GM12878 (cell line): ENCODE measurements at regions not wholly inside any gene's neighbourhood (a gene's known extent, or its start where the extent isn't known, plus 50 kb on each side); places are given as distances from the start of the nearest gene placed in this dataset.

Experiments used
- CBX5 ChIP-seq: sonication (generic); IDR thresholded peaks from 2 replicates; pipeline ENCODE4 v1.6.1; 2016; ENCODE audit warnings: low read depth, moderate library complexity, mild to moderate bottlenecking, inconsistent platforms
- CHD2 ChIP-seq: IDR thresholded peaks from 2 replicates; pipeline ENCODE4 v1.6.1; 2011; ENCODE audit warnings: low read depth, low read length, improper control_type of control experiment, borderline replicate concordance
- CTCF ChIP-seq, 3 experiments: IDR thresholded peaks in 2 of 3; conservative IDR thresholded peaks in 1 of 3; 2 replicates each; pipeline ENCODE4 v1.5.1; 2011; ENCODE audit warnings: low read depth in 3 of 3, low read length in 3 of 3, mild to moderate bottlenecking in 3 of 3, control low read depth in 2 of 3, moderate library complexity in 2 of 3, inconsistent platforms in 1 of 3, mixed read lengths in 1 of 3; ENCODE audit not compliant: control insufficient read depth in 2 of 3, insufficient read depth in 1 of 3; ENCODE audit errors: extremely low read depth in 1 of 3
- EZH2 ChIP-seq: IDR thresholded peaks from 2 replicates; pipeline ENCODE4 v1.6.1; 2012; ENCODE audit warnings: low read depth, mild to moderate bottlenecking, control low read depth, inconsistent platforms, low read length, borderline replicate concordance; ENCODE audit not compliant: control insufficient read depth
- POLR2A ChIP-seq: IDR thresholded peaks from 2 replicates; pipeline ENCODE4 v1.6.1; 2011; ENCODE audit warnings: low read depth, mild to moderate bottlenecking, low read length
- ZBED1 ChIP-seq: IDR thresholded peaks from 2 replicates; pipeline ENCODE4 v1.6.1; 2016; ENCODE audit warnings: borderline replicate concordance
- TF ChIP-seq, protein P1 (sequence below): fragments of 450-650 bp; IDR thresholded peaks from 2 replicates; pipeline ENCODE4 v1.6.1; 2014; ENCODE audit warnings: mild to moderate bottlenecking

DNA sequence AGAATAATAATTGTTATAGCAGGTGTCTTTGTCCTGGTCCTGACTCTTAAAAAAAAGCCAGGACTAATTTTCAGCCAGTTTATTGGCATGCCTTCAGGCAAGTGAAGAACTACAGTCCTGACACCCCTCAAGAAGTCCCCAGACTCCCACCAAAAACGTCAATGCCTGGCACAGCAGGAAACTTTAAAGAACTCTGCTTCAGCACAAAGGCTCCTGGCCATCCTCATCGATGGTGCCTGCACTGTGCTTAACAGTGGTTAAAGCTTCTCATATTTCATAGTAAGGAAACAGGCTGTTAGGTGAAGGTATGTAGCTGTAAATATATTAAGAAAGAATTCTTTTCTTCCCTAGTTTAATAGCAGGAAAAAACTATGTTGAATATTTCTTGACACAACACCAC lies 280.1 kb upstream of the PUM3 start:
- no peak for TF ChIP-seq CTCF (IDR thresholded peaks at IDR 0.05 in 2 of 3, conservative IDR thresholded peaks at IDR 0.05 in 1 of 3; ENCODE audit: control insufficient read depth in 2 of 3, extremely low read depth in 1 of 3, insufficient read depth in 1 of 3, low read depth in 3 of 3, low read length in 3 of 3)
- TF ChIP-seq CBX5, result no peak
- TF ChIP-seq EZH2, result no peak
- TF ChIP-seq ZBED1, result no peak
- TF ChIP-seq, protein P1, sequence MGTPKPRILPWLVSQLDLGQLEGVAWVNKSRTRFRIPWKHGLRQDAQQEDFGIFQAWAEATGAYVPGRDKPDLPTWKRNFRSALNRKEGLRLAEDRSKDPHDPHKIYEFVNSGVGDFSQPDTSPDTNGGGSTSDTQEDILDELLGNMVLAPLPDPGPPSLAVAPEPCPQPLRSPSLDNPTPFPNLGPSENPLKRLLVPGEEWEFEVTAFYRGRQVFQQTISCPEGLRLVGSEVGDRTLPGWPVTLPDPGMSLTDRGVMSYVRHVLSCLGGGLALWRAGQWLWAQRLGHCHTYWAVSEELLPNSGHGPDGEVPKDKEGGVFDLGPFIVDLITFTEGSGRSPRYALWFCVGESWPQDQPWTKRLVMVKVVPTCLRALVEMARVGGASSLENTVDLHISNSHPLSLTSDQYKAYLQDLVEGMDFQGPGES, result no peak
- no peak for TF ChIP-seq CHD2
- TF ChIP-seq POLR2A, result no peak
